PC-9 (cell line): ENCODE measurements at regions not wholly inside any gene's neighbourhood (a gene's known extent, or its start where the extent isn't known, plus 50 kb on each side); places are given as distances from the start of the nearest gene placed in this dataset.
A peak's percentile ranks its signal among the peaks of the same experiment; 100 is the strongest.

ENCODE experiments used
- BruUV-seq: library from RNA; stranded (reverse); fragments of 400-500 nt; replicated peaks from 2 replicates; lab custom pipeline; 2021; lab: Mats Ljungman, UMichigan
- CTCF ChIA-PET: fragments of 300-600 bp; sonication (Branson Sonifier 250); formaldehyde crosslinking; loops from one replicate; lab custom pipeline; 2022; ENCODE audit warnings: antibody characterized with exemption; lab: Charles Lee
- POLR2A ChIA-PET: fragments of 300-600 bp; sonication (Branson Sonifier 250); formaldehyde crosslinking; loops from one replicate; lab custom pipeline; 2022; ENCODE audit warnings: antibody characterized with exemption; ENCODE audit not compliant: unreplicated experiment; lab: Charles Lee
- DNase-seq, 2 experiments: peaks; one replicate each; pipeline versions ENCODE4 v3.0.0 to v3.0.0-alpha.2; 2015 to 2022; ENCODE audit warnings: mixed read lengths in 1 of 2
- H2AFZ ChIP-seq: fragments of 200-600 bp; sonication (generic); 2 replicates; pipeline ENCODE4 v1.8.1; 2017; ENCODE audit warnings: antibody characterized with exemption
- H3F3A ChIP-seq: fragments of 200-600 bp; sonication (generic); 2 replicates; pipeline ENCODE4 v1.8.1; 2017; ENCODE audit warnings: antibody characterized with exemption, mild to moderate bottlenecking, low read depth; ENCODE audit not compliant: insufficient read depth
- H3K27ac ChIP-seq: fragments of 200-600 bp; sonication (generic); 2 replicates; pipeline ENCODE4 v1.6.1; 2016; ENCODE audit warnings: mixed run types
- H3K27me3 ChIP-seq: fragments of 200-600 bp; sonication (generic); 2 replicates; pipeline ENCODE4 v1.6.1; 2016; ENCODE audit warnings: low read depth, mixed run types; ENCODE audit not compliant: insufficient read depth
- H3K36me3 ChIP-seq: fragments of 200-600 bp; sonication (generic); 2 replicates; pipeline ENCODE4 v1.6.1; 2016; ENCODE audit warnings: low read depth, mixed run types
- H3K4me1 ChIP-seq: fragments of 200-600 bp; sonication (generic); replicated peaks from 2 replicates; pipeline ENCODE4 v1.6.1; 2016; ENCODE audit warnings: mixed run types; ENCODE audit not compliant: insufficient read depth
- H3K4me2 ChIP-seq: fragments of 200-600 bp; sonication (generic); 2 replicates; pipeline ENCODE4 v1.6.1; 2017; ENCODE audit warnings: mixed run types
- H3K4me3 ChIP-seq: fragments of 200-600 bp; sonication (generic); 2 replicates; pipeline ENCODE4 v1.6.1; 2016; ENCODE audit warnings: mixed run types
- H3K79me2 ChIP-seq: fragments of 200-600 bp; sonication (generic); 2 replicates; pipeline ENCODE4 v1.6.1; 2017; ENCODE audit warnings: low read depth, mixed run types
- H3K9me2 ChIP-seq: fragments of 200-600 bp; sonication (generic); 2 replicates; pipeline ENCODE4 v1.8.1; 2017; ENCODE audit warnings: mild to moderate bottlenecking; ENCODE audit not compliant: insufficient read depth
- H3K9me3 ChIP-seq: fragments of 200-600 bp; sonication (generic); 2 replicates; pipeline ENCODE4 v1.8.1; 2016; ENCODE audit warnings: low read depth; ENCODE audit not compliant: insufficient read depth
- H4K20me1 ChIP-seq: fragments of 200-600 bp; sonication (generic); 2 replicates; pipeline ENCODE4 v1.8.1; 2017; ENCODE audit not compliant: insufficient read depth
- EZH2 ChIP-seq: fragments of 200-600 bp; sonication (generic); IDR thresholded peaks from 2 replicates; pipeline ENCODE4 v1.8.0; 2017; ENCODE audit warnings: antibody characterized with exemption, low read depth
- intact Hi-C: fragments of 100-400 bp; cut with micrococcal nuclease; formaldehyde crosslinking; loops from one replicate; pipeline ENCODE4 v1.10.0; 2022; ENCODE audit not compliant: unreplicated experiment
- TF ChIP-seq, protein P1 (sequence below): fragments of 200-600 bp; sonication (generic); conservative IDR thresholded peaks from 2 replicates; pipeline ENCODE4 v1.6.1; 2017; ENCODE audit warnings: mixed run types, antibody characterized with exemption, mild to moderate bottlenecking, moderate library complexity

- POLR2A ChIA-PET, result no interaction called here
These were observed 210.0 kb upstream of the PEX5L start for GRCh38 chr3:180246688-180247195.

DNA sequence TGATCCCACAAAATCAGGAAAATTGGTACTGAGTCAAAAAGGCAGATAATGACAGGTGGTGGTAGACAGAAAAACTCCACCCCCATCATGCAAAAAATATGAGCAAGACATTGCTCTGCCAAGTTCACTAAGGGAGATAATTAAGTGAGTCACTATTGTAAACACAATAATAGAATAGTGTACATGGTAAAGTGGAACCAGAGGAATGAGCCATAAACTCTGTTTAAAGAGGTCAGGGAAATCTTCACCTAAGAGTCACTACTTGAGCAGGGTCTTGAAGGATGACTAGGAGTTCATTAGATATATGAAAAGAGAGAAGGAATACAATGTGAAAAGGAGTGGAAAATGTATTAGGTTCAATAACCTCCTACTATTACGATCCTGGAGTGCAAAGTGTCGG, 213.4 kb upstream of the PEX5L start:
- H4K20me1 ChIP-seq, result no peaks in the 10 kb centered on the region

More at GRCh38 chr3:180246688-180247195, 210.0 kb upstream of the PEX5L start:
- Histone ChIP-seq H3K9me3 (no peaks in the 10 kb centered on the region), H3F3A (no peaks in the 10 kb centered on the region; the same call in 1 of the 2 replicates), H3K4me2 (no peak overlapping the region), H3K27ac (no peak overlapping the region), H3K27me3 (no peaks in the 10 kb centered on the region), H3K36me3 (no peaks in the 10 kb centered on the region), H3K79me2 (no peaks in the 10 kb centered on the region), H3K4me1 (peaks cover 13% of the 10 kb centered on the region), H2AFZ (no peak overlapping the region), H4K20me1 (no peaks in the 10 kb centered on the region), H3K4me3 (no peak overlapping the region), H3K9me2 (no peaks in the 10 kb centered on the region)
- no TSS peak for BruUV-seq
- TF ChIP-seq, protein P1, sequence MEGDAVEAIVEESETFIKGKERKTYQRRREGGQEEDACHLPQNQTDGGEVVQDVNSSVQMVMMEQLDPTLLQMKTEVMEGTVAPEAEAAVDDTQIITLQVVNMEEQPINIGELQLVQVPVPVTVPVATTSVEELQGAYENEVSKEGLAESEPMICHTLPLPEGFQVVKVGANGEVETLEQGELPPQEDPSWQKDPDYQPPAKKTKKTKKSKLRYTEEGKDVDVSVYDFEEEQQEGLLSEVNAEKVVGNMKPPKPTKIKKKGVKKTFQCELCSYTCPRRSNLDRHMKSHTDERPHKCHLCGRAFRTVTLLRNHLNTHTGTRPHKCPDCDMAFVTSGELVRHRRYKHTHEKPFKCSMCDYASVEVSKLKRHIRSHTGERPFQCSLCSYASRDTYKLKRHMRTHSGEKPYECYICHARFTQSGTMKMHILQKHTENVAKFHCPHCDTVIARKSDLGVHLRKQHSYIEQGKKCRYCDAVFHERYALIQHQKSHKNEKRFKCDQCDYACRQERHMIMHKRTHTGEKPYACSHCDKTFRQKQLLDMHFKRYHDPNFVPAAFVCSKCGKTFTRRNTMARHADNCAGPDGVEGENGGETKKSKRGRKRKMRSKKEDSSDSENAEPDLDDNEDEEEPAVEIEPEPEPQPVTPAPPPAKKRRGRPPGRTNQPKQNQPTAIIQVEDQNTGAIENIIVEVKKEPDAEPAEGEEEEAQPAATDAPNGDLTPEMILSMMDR, result no peak
- CTCF ChIA-PET, result no interaction called here
- no peak for DNase-seq
- intact Hi-C loops, result no loop called here

DNA sequence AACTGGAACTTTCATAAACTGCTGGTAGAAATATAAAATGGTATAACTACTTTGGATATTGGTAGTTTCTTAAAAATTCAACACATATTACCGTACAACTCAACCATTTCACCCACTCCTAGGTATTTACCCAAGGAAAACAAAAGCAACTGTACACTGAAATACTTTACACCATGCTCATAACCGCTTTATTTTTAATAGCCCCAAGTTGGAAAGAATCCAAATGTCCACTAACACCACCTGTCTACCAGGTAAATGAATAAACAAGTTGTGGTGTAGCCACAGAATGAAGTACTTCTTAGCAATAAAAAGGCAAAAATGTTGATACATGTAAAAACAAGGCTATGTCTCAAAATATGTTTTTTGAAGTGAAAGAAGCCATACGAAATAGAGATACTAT, 215.9 kb upstream of the PEX5L start:
- TF ChIP-seq EZH2, result no peak
- TF ChIP-seq, protein P1, result no peak
- ChIA-PET POLR2A (no interaction called here), CTCF (no interaction called here)
- H3K27me3 ChIP-seq, result no peaks in the 10 kb centered on the region
- no peak overlapping the region for H3K4me3 ChIP-seq
- H3K79me2 ChIP-seq, result no peaks in the 10 kb centered on the region
- BruUV-seq, result no TSS peak
- peak in 1 of 2 experiments; percentile 53 for DNase-seq
- no peak overlapping the region for H3K4me2 ChIP-seq
- H3K9me2 ChIP-seq, result no peaks in the 10 kb centered on the region
- H3K4me1 ChIP-seq, result peaks cover 13% of the 10 kb centered on the region
- H3F3A ChIP-seq, result no peaks in the 10 kb centered on the region; the same call in 1 of the 2 replicates
- H2AFZ ChIP-seq, result no peak overlapping the region
- no peaks in the 10 kb centered on the region for H3K9me3 ChIP-seq
- no peaks in the 10 kb centered on the region for H4K20me1 ChIP-seq
- intact Hi-C loops, result no loop called here
- no peaks in the 10 kb centered on the region for H3K36me3 ChIP-seq
- no peak overlapping the region for H3K27ac ChIP-seq

More for the DNA sequence above, 213.4 kb upstream of the PEX5L start:
- Histone ChIP-seq H2AFZ (no peak overlapping the region), H3K9me3 (no peaks in the 10 kb centered on the region), H3K27me3 (no peaks in the 10 kb centered on the region), H3K9me2 (no peaks in the 10 kb centered on the region), H3K36me3 (no peaks in the 10 kb centered on the region), H3K4me3 (no peak overlapping the region), H3K4me2 (peak overlapping the region; percentile 17; the same call in 1 of the 2 replicates), H3F3A (no peaks in the 10 kb centered on the region; the same call in 1 of the 2 replicates), H3K79me2 (no peaks in the 10 kb centered on the region), H3K27ac (no peak overlapping the region), H3K4me1 (peaks cover 13% of the 10 kb centered on the region)
- peak in 1 of 2 experiments; percentile 69 for DNase-seq
- intact Hi-C loops, result no loop called here
- ChIA-PET POLR2A (no interaction called here), CTCF (no interaction called here)
- no peak for TF ChIP-seq EZH2
- TF ChIP-seq, protein P1, result no peak
- BruUV-seq, result no TSS peak
